ENCODE measurements at regions not wholly inside any gene's neighbourhood (a gene's known extent, or its start where the extent isn't known, plus 50 kb on each side); places are given as distances from the start of the nearest gene placed in this dataset.
"Not testable (repeated sequence)": the region's sequence is repeated elsewhere in the genome, so short reads cannot be mapped to it uniquely, and the experiment has no call there.

DNA sequence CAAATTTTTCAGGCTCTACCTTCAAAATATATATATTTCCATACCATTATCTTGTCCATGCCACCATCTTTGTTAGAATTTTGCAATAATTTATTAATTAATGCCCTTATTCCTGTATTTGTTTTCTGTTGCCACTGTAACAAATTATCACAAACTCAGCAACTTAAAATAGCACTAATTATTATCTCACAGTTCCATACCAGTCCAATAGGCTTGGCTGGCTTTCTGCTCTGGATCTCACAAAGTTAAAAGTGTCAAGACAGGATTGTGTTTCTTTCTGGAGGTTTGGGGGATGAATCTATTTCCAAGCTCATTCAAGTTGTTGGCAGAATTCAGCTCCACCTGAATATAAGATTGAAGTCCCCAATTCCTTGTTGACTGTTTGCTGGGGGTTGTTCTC is 58.6 kb upstream of the SLC38A4 start:
- no peak for DNase-seq (ENCODE audit: low read depth in 3 of 3)

GRCh38 chr12:46886541-46887041 is 60.8 kb upstream of the SLC38A4 start:
- DNase-seq (ENCODE audit: low read depth in 3 of 3), result no peak

DNA sequence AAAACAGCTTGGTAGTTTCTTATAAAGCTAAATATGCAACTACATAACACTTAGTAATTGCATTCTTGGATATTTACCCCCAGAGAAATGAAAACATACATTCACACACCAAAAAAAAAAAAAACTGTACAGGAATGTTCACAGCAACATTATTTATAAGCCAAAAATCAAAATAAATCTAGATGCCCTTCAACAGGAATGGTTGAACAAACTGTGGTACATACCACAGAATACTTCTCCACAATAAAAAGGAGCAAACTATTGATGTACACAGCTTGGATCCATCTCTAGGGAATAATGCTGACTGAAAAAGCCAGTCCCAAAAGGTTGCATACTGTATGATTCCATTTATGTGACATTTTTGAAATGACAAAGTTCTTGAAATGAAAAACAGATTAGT is 62.1 kb upstream of the SLC38A4 start:
- no peak for DNase-seq (ENCODE audit: low read depth in 3 of 3)

DNA sequence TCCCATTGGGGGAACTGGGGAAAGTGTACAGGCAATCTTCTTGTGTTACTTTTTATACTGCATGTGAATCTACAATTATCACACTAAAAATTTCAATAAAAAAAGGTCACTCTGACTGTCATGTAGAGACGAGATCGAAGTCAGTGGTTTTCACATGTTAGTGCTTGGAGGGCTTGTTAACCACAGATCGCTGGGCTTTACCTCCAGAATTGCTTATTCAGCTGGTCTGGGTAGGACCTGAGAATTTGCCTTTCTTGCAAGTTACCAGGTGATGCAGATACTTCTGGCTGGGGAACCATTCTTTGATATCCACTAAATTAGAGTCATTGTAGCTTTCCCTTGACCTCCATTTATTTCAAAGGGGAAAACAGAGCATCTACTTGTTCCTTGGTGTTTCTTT is 62.8 kb upstream of the SLC38A4 start:
- DNase-seq (ENCODE audit: low read depth in 3 of 3), result no peak

DNA sequence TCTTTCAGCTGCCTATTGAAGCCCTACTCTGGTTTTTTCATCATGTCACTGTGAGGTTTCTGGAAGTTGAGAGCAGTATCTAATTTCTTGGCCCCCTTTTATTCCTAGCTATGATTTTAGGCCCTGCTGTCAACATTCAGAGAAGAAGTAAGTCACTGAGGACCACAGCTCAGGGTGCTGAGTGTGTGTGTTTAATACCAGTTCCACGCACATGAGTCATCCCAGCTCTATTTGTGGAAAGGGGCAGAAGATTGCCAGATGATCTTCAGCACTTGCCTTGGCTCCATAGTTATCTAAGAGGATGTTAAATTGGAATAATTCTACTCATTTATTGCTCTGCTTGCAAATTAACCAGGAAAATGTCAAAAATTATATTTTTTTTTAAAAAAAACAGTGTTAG is 65.5 kb upstream of the SLC38A4 start:
- no peak for DNase-seq (ENCODE audit: low read depth in 3 of 3)

DNA sequence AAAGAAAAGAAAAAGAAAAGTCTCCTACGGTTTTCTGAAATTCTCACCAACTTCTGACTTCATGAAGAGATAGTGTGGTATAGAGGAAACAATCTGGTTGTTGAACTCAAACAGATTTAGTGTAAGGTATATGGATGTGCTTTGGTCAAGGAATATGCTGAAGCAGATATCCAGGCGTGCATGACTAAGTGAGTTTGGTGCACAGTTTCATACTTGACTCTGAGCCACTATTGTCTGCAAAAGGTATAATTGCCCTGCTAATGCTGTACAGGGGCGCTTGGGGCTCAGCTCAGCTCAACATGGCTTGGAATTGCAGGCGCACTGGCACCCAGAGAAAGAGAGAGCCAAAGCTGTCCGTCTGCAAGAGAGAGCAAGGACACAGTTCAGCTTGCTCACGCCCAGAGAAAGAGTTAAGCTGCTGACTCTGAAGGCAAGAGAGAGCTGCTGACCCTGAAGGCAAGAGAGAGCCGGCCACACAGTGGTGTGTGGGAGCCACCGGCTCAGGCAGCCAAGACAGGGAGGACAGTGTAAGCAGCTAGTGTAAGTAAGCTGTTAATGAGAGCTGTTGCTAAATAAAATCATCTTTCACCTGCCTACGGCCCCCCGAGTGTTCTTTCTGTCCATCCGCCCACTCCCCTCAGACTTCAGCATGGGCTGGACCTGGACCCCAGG is 66.4 kb upstream of the SLC38A4 start:
- no peak for DNase-seq (ENCODE audit: low read depth in 3 of 3)

- no peak for DNase-seq (ENCODE audit: low read depth in 3 of 3)
Measured at GRCh38 chr12:46892887-46893286, 67.1 kb upstream of the SLC38A4 start.

DNA sequence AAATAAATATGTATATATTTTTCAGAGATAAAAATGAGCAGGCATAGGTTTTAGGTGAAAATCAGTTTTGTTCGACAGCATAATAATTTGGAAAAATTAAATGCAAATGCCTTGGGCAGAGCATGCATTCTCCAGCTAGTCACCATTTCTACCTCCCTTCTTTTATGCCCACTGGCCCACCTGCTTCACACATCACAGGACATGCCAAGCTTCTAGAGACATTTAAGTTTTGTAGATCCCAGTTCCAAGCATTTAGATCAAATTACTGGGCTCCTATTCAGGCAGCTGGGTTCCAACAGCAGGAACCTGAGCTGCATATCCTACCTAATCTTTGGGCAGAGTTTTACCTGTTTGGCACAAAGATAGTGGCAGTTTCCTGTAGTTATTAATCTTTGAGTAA is 67.6 kb upstream of the SLC38A4 start:
- DNase-seq (ENCODE audit: low read depth in 3 of 3), result no peak

DNA sequence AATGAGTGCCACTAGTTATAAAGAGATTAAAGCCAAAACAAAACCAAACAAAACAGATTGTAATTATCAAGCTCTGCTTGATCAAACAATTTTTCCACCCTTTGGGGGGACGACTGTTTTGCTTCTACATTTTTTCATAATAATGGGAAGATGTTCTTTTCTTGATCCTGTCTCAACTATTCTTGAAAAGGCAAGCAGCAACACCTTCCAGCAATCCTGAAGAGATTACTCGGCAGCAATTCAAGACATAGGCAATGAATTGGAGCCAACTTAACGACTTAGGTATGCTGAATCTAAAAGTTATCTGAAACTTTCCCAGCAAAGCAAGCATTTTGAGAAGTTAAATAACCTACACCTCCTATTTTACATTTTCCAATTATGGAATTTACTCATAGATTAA is 69.9 kb upstream of the SLC38A4 start:
- DNase-seq (ENCODE audit: low read depth in 3 of 3), result no peak

GRCh38 chr12:46896680-46897079 is 70.9 kb upstream of the SLC38A4 start:
- DNase-seq (ENCODE audit: low read depth in 3 of 3), result no peak

- DNase-seq (ENCODE audit: low read depth in 3 of 3), result no peak
Measured at GRCh38 chr12:46898152-46898931, 72.5 kb upstream of the SLC38A4 start.

DNA sequence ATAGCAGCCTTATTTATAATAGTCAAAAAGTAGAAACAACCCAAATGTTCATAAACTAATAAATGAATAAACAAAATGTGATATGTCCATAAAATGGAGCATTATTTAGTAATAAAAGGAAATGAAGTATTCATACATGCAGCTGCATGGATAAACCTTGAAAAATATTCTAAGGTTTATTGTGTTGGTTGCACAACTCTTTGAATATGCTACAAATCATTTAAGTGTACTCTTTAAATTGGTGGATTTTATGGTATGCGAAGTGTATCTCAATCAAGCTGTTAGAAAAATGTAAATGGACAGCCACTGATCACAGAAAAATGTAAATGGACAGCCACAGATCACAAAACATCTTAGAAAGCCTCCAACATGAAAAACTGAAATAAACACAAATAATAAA is 73.2 kb upstream of the SLC38A4 start:
- no peak for DNase-seq (ENCODE audit: low read depth in 3 of 3)

GRCh38 chr12:46900734-46901463 is 75.1 kb upstream of the SLC38A4 start:
- DNase-seq (ENCODE audit: low read depth in 3 of 3), result no peak

DNA sequence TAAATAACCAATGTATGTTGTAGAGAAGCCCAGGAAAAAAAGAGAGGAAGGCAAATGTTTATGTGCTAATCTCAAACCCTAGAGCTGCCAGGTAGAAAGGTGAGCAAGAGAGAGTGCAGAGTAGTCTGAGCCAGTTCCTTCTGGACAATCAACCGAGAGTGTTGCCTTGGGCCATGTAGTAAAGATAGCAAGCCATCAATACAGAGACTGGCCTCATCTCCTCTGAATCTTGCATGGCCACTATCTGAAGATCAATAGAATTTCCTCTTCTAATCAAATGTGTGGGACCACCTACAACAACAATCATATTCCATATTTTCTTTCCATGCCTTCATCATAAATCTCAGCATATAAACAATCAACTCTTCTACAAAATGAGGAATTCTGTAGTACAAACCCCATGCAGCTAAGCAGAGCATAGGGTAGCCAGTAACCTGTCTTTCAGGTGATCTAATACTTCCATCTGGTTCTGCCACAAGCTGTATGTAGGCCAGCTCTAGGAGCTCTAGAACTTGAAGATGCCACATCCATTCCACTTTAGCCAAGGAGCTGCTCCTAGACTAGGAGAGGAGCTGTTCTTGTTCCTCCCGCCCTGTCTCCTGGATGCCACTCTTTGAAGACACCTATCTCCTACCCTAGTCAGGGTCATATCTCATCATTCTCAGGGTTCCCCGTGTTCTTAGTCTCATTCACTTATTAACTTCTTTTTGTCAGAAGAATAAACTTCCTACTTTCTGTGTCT is 75.8 kb upstream of the SLC38A4 start:
- DNase-seq (ENCODE audit: low read depth in 3 of 3), result no peak

DNA sequence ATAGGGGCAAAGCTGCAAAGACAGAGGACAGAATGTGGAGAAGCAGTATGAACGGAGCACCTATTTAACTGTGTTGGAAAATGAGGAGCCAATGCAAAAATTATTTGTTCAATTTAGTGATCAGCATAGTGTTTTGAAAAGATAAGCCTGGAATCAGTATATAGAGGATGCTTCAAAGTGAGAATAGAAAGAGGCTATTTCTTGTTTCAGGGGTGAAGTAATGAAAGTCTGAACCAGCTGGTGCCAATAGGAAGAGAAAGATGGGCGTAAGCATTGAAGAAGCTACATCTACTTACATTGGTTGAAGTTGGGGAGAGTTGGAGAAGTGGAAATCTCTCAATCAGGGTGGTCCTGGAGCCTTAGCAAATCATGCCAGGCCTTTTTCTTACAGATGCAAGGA is 77.3 kb upstream of the SLC38A4 start:
- no peak for DNase-seq (ENCODE audit: low read depth in 3 of 3)

DNA sequence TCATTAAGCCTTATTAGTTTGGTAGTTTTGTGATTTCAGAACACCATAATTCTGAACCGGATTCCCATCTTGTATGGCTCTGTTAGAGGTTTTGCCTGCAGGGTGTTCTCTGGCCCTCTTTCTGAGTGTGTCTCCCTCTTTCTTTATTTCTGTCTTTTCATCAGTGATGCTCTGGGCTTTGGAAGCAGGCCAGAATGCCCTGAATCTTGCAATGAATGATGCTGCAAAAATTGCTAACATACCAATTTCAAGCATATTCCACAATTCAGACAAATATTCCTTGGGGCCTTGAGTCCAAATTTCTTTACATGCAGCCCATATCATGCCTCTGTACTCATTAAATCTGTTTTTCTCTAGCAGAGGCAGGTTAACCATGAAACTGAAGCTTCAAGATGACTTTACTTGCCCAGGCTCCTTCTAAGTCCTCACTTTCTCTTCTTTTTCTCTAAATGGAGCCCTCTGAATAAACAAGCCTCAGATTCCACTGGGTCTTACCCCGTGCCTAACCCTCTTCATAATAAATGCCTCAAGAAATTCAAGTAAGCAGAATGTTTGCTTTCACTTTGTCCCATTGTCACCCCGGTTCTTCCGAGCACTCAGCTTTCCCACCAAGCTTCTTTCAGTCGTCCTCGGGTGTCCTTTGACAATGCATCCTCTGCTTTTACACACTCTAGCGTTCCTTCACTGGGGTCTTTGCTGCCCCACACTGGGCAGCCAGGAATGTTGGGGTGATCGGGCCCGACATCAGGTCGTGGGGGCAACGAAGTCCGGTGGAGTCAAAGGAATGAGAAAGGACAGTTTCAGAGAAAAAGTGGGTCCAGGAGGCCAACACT is 78.8 kb upstream of the SLC38A4 start:
- DNase-seq (ENCODE audit: low read depth in 3 of 3), result no peak

DNA sequence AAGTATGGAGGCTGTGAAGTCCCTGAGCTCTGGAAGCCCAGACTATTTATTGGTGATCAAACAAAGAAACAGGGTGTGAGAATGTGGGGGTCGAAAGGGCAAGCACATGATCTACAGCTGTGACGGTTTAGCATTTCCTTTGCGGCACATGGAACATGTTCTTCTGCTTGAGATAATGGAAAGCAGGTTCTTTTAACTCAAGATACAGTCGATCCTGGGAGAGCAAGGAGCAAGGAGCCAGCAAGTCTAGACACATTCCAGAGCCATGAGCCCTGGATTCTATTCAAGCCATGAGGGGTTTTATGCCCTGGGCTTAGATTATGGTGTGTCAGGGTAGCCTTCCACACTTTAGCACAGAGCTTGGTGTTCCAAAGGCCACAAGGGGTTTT is 79.4 kb upstream of the SLC38A4 start:
- not testable (repeated sequence) for DNase-seq (ENCODE audit: low read depth in 3 of 3)

- no peak for DNase-seq (ENCODE audit: low read depth in 3 of 3)
Measured at GRCh38 chr12:46907791-46908190, 82.0 kb upstream of the SLC38A4 start.

- DNase-seq (ENCODE audit: low read depth in 3 of 3), result no peak
Measured at GRCh38 chr12:46908236-46908935, 82.6 kb upstream of the SLC38A4 start.

DNA sequence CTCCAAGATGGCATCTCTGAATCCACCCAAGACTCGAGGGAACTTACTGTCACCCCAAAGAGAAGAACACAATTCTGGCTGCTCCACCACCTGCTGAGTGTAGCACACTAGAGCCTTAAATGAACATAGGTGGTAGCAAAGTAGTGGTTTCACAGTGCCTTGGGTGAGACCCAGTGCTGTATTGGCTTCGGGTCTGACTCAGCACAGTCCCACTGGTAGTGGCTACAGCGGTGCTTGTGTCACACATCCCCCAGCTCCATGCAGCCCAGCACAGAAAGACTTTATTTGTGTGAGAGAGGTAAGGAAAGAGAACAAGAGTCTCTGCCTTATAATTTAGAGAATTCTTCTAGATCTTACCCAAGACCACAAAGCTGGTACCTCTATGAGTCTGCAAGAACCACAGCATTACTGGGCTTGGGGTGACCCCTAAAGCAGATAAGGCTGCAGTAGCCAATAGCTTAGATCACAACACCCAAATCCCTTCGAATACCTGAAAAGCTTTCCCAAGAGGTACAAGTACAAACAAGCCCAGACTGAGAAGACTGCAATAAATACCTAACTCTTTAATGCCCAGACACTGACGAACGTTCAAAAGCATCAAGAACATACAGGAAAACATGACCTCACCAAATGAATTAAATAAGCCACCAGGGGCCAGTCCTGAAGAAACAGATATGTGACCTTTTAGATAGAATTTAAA is 83.3 kb upstream of the SLC38A4 start:
- DNase-seq (ENCODE audit: low read depth in 3 of 3), result no peak

All from stimulated activated CD4-positive, alpha-beta T cell treated with anti-CD3 and anti-CD28 coated beads, TNF-alpha, amount 100 ng/mL, for 48 hours (primary cell).